ENCODE measurements at regions not wholly inside any gene's neighbourhood (a gene's known extent, or its start where the extent isn't known, plus 50 kb on each side); places are given as distances from the start of the nearest gene placed in this dataset.

DNA sequence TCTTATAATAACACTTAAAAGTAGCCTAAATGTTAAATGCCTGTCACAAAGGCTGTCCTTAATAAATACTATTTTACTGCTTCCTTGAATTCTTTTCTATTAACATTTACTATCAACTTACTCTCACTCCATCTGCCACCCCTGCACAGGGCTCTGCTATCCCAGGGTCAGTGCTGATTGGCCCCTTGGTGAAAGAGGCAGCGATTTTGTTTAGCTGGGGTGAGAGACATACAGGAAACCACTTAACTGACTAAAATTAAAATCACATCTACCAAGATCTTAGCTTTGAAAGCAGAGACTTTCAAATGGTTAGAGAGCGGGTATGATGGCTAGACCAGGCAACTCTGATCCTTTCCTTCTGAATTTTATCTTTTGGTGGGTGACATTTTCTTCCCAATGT lies 149.9 kb upstream of the HTR2A start:
- no peak for DNase-seq (ENCODE audit: low read depth)
- TF ChIP-seq, protein P1, sequence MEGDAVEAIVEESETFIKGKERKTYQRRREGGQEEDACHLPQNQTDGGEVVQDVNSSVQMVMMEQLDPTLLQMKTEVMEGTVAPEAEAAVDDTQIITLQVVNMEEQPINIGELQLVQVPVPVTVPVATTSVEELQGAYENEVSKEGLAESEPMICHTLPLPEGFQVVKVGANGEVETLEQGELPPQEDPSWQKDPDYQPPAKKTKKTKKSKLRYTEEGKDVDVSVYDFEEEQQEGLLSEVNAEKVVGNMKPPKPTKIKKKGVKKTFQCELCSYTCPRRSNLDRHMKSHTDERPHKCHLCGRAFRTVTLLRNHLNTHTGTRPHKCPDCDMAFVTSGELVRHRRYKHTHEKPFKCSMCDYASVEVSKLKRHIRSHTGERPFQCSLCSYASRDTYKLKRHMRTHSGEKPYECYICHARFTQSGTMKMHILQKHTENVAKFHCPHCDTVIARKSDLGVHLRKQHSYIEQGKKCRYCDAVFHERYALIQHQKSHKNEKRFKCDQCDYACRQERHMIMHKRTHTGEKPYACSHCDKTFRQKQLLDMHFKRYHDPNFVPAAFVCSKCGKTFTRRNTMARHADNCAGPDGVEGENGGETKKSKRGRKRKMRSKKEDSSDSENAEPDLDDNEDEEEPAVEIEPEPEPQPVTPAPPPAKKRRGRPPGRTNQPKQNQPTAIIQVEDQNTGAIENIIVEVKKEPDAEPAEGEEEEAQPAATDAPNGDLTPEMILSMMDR (conservative IDR thresholded peaks at IDR 0.05; ENCODE audit: low read depth, low read length) = no peak
- H3K4me3 ChIP-seq (ENCODE audit: low read depth, low read length) = no peak overlapping the region

DNA sequence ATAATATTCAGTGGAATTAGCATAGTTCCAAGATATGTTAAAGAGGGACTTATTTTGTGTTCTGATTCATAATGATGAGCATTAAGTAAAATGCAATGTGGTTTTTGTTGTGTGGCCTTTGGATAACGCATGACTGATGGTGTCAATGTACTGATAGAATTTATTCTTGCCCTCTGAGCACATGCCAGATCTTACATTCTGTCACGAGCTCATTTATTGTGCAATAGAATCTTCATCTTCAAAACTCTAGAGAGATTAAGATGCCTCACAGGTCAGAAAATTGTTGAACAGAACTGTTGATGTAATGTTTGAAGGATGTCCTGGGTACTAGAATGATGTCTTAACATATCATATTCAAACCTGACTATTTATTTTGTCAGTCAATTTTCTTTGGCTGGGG lies 148.0 kb upstream of the HTR2A start:
- DNase-seq (ENCODE audit: low read depth) = no peak
- no peak overlapping the region for H3K4me3 ChIP-seq (ENCODE audit: low read depth, low read length)
- TF ChIP-seq, protein P1 (conservative IDR thresholded peaks at IDR 0.05; ENCODE audit: low read depth, low read length) = no peak

DNA sequence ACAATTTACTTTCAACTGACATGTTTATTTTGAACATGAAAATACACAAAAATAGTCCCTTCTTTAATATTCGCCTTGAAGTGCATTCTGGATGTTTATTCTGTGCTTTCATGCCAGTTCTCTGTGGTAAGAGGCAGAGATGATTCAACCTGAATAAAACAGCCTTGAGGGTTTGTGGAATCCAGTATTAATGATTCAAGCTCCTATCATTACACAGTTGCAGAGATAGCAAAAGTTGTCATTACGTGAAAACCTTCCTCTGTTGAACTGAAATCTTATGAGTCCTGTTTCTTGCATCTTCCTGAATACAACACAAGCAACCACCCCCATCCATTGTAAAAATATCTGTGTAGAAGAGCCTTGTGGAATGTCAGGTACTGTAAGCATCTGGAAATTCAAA lies 142.3 kb upstream of the HTR2A start:
- peak; percentile 16 for DNase-seq (ENCODE audit: low read depth)

DNA sequence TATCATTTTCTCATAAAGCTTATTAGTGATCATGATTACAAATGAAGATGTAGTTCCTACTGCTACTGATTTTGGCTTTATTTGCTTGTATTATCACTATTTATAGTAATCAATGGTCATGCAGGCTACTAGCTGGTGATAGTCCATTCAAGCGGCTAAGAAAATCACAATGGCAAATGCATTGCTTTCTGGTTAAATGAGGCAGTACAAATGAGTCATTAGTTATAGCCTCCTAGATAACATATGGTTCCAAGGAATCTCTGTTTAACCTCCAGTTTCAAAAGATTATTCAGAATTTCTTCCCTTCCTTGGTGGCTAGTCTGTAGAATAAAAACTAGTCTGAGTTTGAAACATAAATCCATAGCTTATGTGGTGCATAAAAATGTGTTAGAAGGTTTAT lies 141.3 kb upstream of the HTR2A start:
- no peak overlapping the region for H3K4me3 ChIP-seq (ENCODE audit: low read depth, low read length)
- TF ChIP-seq, protein P1 (conservative IDR thresholded peaks at IDR 0.05; ENCODE audit: low read depth, low read length) = no peak

More for the DNA sequence above, 142.3 kb upstream of the HTR2A start:
- H3K4me3 ChIP-seq (ENCODE audit: low read depth, low read length) = no peak overlapping the region
- TF ChIP-seq, protein P1 (conservative IDR thresholded peaks at IDR 0.05; ENCODE audit: low read depth, low read length) = no peak

DNA sequence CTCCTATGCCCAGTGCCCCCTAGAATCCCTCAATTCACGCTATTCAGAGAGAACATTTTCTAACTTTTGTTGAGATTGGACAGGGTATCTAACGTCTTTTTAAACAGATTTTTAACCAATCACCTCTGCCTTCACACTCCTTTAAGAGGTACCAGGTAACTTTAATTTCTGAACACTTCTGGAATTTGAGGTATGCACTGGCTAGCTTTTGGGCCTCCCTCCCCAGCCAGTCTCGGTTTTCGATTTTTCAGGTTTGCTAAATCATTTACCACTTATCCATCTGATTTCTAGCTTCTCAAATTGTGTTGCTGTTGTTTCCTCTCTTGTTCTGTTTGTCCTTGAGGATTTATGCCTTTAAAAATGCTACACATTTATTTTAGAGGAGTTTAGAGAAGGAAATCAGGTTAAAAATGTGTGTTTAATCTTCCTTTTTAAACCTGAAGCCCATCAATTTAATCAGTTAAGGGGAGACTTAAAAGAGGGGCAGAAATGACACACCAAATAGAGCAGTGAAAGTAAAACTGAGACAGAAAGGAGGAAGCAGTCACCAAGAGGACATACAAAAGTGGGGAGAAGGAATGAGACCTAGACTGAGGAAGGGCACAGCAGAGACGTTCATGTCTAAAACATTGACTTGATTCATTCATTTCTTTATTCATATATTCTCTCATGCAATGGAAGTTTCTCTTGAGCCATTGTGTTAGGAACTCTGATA lies 139.6 kb upstream of the HTR2A start:
- TF ChIP-seq, protein P1 (conservative IDR thresholded peaks at IDR 0.05; ENCODE audit: low read depth, low read length) = no peak
- DNase-seq (ENCODE audit: low read depth) = no peak
- H3K4me3 ChIP-seq (ENCODE audit: low read depth, low read length) = no peak overlapping the region

More for the DNA sequence above, 141.3 kb upstream of the HTR2A start:
- no peak for DNase-seq (ENCODE audit: low read depth)

DNA sequence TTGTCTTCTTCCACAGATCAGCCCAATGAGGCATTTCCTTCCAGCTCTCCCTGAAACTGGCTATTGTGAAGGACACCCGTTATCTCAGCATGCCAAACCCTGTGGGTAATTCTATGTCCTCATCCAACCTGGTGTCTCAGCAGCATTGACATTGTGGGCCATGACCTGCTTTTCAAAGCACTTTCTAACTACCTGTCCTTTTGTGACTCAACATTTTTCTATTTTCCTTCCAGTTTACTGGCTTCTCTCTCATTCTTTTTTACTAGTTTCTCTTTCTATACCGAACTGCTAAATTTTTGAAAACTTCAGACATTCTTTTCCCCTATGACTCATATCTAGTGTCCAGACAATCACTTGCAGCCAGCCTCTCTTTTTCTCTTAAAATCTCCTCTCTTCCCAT lies 136.4 kb upstream of the HTR2A start:
- peak; percentile 7 for DNase-seq (ENCODE audit: low read depth)
- TF ChIP-seq, protein P1 (conservative IDR thresholded peaks at IDR 0.05; ENCODE audit: low read depth, low read length) = no peak
- H3K4me3 ChIP-seq (ENCODE audit: low read depth, low read length) = no peak overlapping the region
